Psoas muscle (tissue), 7 donors: ENCODE measurements at regions not wholly inside any gene's neighbourhood (a gene's known extent, or its start where the extent isn't known, plus 50 kb on each side); places are given as distances from the start of the nearest gene placed in this dataset.

Experiments
- ATAC-seq, 4 donors: fragments of 200-7000 bp; cut with Tn5 transposase; one replicate each; pipeline ENCODE4 v1.9.1; 2020; ENCODE audit warnings: moderate library complexity in 3 of 4, mild to moderate bottlenecking in 2 of 4
- DNase-seq, 2 donors: peaks; one replicate each; pipeline ENCODE4 v3.0.0-alpha.2; 2020
- H3K27ac ChIP-seq: fragments of 200-600 bp; one replicate; pipeline ENCODE4 v1.8.0; 2022
- H3K27me3 ChIP-seq, 3 donors: fragments of 200-600 bp in 1 of 3; one replicate each; pipeline versions ENCODE4 v1.6.1 to v1.8.0; 2013 to 2022; ENCODE audit warnings: low read length in 2 of 3, mild to moderate bottlenecking in 2 of 3, moderate library complexity in 1 of 3; ENCODE audit not compliant: insufficient read depth in 3 of 3
- H3K36me3 ChIP-seq, 2 donors: fragments of 200-600 bp in 1 of 2; one replicate each; pipeline versions ENCODE4 v1.6.1 to v1.8.0; 2013 to 2022; ENCODE audit warnings: low read depth in 1 of 2, mild to moderate bottlenecking in 1 of 2, moderate library complexity in 1 of 2; ENCODE audit not compliant: insufficient read depth in 1 of 2
- H3K4me1 ChIP-seq: fragments of 200-600 bp; one replicate; pipeline ENCODE4 v1.8.0; 2022
- H3K4me3 ChIP-seq: fragments of 200-600 bp; one replicate; pipeline ENCODE4 v1.8.0; 2022; ENCODE audit warnings: mild to moderate bottlenecking
- H3K9me3 ChIP-seq: fragments of 200-600 bp; one replicate; pipeline ENCODE4 v1.8.0; 2022
- CTCF ChIP-seq: fragments of 200-600 bp; IDR thresholded peaks from one replicate; pipeline ENCODE4 v1.8.0; 2022; ENCODE audit warnings: antibody characterized with exemption
- WGBS, 3 donors: extraction: QIAGEN DNeasy Blood & Tissue Kit; methylation state at CpG; one replicate each; pipeline versions ENCODE4 v1.1.6 to v1.1.7; 2013; 5-methylcytosine and 5-hydroxymethylcytosine counted together
- intact Hi-C, 2 donors: fragments of 100-400 bp; cut with DNase I; formaldehyde crosslinking; loops; one replicate each; pipeline versions ENCODE4 v1.11.0 to v1.14.2; 2022
- donor health status: healthy with polysubstance abuse.
- donor health status: DM: no; HTN: no; CAD: no; lungs with moderate emphysema.
- donor health status: Bipolar disorder and iron deficiency.
- donor health status: healthy.
- donor health status: DM: yes; HTN: yes; CAD: no.
- donor health status: DM: no; HTN: no; CAD: no.
- donor health status: DM: yes; HTN: yes; CAD: no.

- DNase-seq: no peak
- Histone ChIP-seq H3K27me3 (no peaks in the 10 kb centered on the region), H3K36me3 (no peaks in the 10 kb centered on the region), H3K27ac (no peak overlapping the region), H3K4me1 (no peaks in the 10 kb centered on the region), H3K9me3 (no peaks in the 10 kb centered on the region), H3K4me3 (no peak overlapping the region)
- no peak for TF ChIP-seq CTCF
- no peak for ATAC-seq
- 32 to 35% (median 35%) methylated on average over 6 of the region's 6 CpGs for WGBS, 3 donors
- intact Hi-C loops: no loop called here
These were observed 56.2 kb upstream of the CCDC85A start for GRCh38 chr2:56127463-56128152.

DNA sequence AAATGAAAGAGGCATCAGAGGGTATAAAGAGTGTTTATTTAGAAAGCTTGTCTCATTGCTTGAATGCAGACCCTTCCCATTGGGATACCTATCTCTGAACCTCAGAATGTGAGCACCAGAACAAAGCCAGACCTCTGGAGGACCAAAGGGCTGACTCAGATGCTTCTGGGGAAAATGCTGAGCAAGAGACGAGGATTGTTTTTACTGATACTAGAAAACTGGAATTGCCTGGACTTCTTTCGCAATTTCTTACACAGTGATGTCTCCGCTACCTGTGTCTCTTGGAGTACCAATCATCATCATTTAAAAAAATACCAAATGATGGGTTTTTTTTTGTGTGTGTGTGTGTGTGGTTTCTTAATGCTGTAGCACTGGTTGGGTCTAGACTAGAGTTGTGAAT lies 55.6 kb upstream of the CCDC85A start:
- no peaks in the 10 kb centered on the region for H3K36me3 ChIP-seq
- H3K9me3 ChIP-seq: no peaks in the 10 kb centered on the region
- H3K4me1 ChIP-seq: no peaks in the 10 kb centered on the region
- H3K4me3 ChIP-seq: no peak overlapping the region
- no peak overlapping the region for H3K27ac ChIP-seq
- no peaks in the 10 kb centered on the region for H3K27me3 ChIP-seq
- no peak for ATAC-seq
- DNase-seq: no peak
- intact Hi-C loops: no loop called here
- TF ChIP-seq CTCF: no peak
- WGBS, 3 donors: 83 to 88% (median 86%) methylated on average over 3 of the region's 3 CpGs

DNA sequence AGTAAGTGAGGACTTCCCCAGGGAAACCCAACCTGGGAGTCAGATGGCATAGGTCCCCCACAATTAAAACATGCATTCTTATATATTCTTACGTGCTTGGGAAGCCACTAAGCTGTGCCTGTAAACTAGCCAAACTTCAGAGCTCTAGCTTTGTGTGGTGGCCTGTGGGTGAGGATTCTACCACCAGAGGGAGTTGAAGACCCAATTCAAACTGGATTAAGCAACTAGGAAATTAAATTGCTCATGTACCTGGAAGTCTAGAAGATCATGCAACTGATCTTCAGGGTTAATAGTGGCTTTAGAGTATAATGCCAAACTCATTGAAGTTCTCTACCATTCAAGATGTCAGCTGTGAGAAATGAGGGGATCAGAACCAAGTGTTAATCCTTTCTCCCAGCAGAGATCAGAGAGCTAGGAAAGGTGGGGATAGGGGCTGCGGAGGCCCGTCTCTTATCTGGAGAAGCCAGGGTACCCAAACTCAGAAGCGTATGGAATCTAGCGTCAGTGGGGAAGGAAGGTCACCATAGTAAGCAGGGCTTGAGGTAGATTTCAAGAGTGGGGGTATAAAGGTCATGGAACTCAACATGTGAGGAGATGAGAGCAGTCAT lies 53.2 kb upstream of the CCDC85A start:
- H3K27me3 ChIP-seq: no peaks in the 10 kb centered on the region
- 65 to 71% (median 70%) methylated on average over 5 of the region's 5 CpGs for WGBS, 3 donors
- H3K27ac ChIP-seq: no peak overlapping the region
- intact Hi-C loops: loop anchor here in 1 of 2 donors (5.0 kb wide), 1 partner anchor 413 kb away; no protein-coding TSS in a partner anchor
- DNase-seq (no peak), ATAC-seq (no peak)
- peak; percentile 35 for TF ChIP-seq CTCF
- H3K4me1 ChIP-seq: no peaks in the 10 kb centered on the region
- no peaks in the 10 kb centered on the region for H3K9me3 ChIP-seq
- no peak overlapping the region for H3K4me3 ChIP-seq
- H3K36me3 ChIP-seq: no peaks in the 10 kb centered on the region

DNA sequence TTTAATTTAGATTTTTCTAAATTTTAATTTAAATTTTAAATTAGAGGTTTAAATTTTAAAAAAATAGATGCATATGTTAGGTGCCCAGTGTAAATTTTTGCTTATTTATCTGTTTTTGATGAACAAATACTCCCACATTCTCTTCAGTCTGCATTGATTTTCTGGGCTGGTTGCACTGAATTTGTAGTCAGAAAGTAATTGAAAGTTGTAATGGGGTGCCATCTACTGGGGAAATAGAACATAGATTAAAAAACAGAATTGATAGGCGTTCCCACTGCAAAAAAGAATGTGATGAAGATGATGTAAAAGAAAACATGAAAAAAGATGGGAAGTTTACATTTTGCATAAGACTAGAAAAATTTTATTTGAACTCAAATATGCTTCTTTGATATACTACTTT lies 51.7 kb upstream of the CCDC85A start:
- H3K4me3 ChIP-seq: no peak overlapping the region
- no peaks in the 10 kb centered on the region for H3K9me3 ChIP-seq
- no peaks in the 10 kb centered on the region for H3K27me3 ChIP-seq
- no peak overlapping the region for H3K27ac ChIP-seq
- intact Hi-C loops: loop anchor here (2.0 to 5.0 kb wide), 2 partner anchors 413 to 415 kb away; no protein-coding TSS in a partner anchor
- no peaks in the 10 kb centered on the region for H3K36me3 ChIP-seq
- DNase-seq (no peak), ATAC-seq (no peak)
- TF ChIP-seq CTCF: peak; percentile 36
- 1 to 9% (median 7%) methylated on average over 1 of the region's 1 CpG for WGBS, 3 donors
- H3K4me1 ChIP-seq: no peaks in the 10 kb centered on the region
